SK-N-SH (cell line): ENCODE measurements at regions not wholly inside any gene's neighbourhood (a gene's known extent, or its start where the extent isn't known, plus 50 kb on each side); places are given as distances from the start of the nearest gene placed in this dataset.

ENCODE experiments used
- CHD2 ChIP-seq: fragments of 150-350 bp; IDR thresholded peaks from 2 replicates; pipeline ENCODE4 v1.6.1; 2018; ENCODE audit warnings: low read length; ENCODE audit not compliant: partially characterized antibody
- EP300 ChIP-seq, 2 experiments: IDR thresholded peaks; 2 replicates each; pipeline versions ENCODE4 v1.4.0 to v1.6.1; 2012; ENCODE audit warnings: borderline replicate concordance in 1 of 2, low read depth in 1 of 2, low read length in 1 of 2
- FOXJ3 ChIP-seq: sonication (generic); formaldehyde crosslinking; IDR thresholded peaks from 2 replicates; pipeline ENCODE4 v1.5.1; 2020; ENCODE audit warnings: mild to moderate bottlenecking, missing genetic modification reagents
- TF ChIP-seq, protein P1 (sequence below): IDR thresholded peaks from 2 replicates; pipeline ENCODE4 v1.4.0; 2012; ENCODE audit warnings: low read depth

DNA sequence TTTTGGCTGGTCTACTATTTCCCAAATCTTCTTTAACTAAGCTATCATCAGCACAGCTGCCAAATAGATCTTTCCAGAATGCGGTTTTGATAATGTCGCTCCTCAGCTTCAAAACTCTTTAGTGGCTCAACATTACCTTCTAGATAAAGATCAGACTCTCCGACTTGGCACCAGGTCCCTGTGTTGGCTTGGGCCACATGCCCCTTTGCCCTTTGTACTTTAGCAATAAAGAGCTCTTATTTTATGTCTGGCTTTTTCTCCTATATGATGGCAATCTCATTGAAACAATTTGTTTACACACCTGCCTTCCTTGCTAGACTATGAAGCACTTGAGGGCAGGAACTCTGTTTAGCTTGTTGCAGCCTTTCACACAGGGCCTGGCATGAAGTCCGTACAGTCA lies 128.9 kb upstream of the GATA6 start:
- TF ChIP-seq CHD2 (no peak), FOXJ3 (no peak), EP300 (IDR thresholded peaks at IDR 0.05; ENCODE audit: borderline replicate concordance in 1 of 2, low read depth in 1 of 2, low read length in 1 of 2) (no peak)
- TF ChIP-seq, protein P1, sequence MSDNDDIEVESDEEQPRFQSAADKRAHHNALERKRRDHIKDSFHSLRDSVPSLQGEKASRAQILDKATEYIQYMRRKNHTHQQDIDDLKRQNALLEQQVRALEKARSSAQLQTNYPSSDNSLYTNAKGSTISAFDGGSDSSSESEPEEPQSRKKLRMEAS, result no peak
